ENCODE measurements at regions not wholly inside any gene's neighbourhood (a gene's known extent, or its start where the extent isn't known, plus 50 kb on each side); places are given as distances from the start of the nearest gene placed in this dataset.

DNA sequence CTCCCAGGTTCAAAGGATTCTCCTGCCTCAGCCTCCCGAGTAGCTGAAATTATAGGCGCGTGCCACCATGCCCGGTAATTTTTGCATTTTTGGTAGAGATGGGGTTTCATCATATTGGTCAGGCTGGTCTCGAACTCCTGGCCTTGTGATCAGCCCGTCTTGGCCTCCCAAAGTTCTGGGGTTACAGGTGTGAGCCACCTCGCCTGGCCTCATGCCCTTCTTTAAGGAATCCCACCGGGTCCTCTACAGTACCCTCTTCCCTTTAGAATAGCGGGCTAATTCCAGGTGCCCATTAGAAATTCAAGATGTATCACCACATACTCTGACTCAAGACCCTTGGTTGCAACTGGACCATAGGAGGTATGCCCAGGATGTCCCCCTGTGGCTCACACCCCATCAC lies 74.2 kb upstream of the ZNF536 start:
- no peak for DNase-seq (ENCODE audit: low spot score in 2 of 2)
- TF ChIP-seq POLR2A (IDR thresholded peaks at IDR 0.05), result no peak
- H3K4me3 ChIP-seq (ENCODE audit: low read depth, poor library complexity, severe bottlenecking), result no peak overlapping the region
- WGBS, 2 donors, result 92 to 94% methylated on average over 9 of the region's 9 CpGs
- intact Hi-C loops (cut with DNase I; ENCODE audit: low total_unique reads), result no loop called here

DNA sequence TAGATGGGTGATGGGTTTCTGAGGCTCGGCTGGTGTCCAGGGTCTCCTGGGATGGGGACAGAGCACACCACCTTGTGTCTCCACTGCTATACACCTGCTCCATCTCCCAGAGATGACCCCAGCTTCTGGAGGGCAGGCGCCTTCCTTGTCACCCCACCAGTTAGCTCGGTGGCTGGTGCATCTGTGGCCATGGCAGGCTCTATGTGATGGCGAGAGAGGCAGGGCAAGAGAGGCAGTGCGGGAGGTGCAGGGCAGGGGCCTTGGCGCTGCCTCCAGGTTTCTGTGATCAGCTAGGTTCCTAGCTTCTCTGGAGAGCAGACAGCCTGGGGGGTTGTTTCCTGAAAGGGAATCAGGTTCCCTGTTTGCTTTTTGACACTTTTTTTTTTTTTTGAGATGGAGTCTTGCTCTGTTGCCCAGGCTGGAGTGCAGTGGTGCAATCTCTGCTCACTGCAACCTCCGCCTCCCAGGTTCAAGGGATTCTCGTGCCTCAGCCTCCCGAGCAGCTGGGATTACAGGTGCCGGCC lies 69.0 kb upstream of the ZNF536 start:
- intact Hi-C loops (cut with DNase I; ENCODE audit: low total_unique reads), result no loop called here
- no peak overlapping the region for H3K4me3 ChIP-seq (ENCODE audit: low read depth, poor library complexity, severe bottlenecking)
- TF ChIP-seq, protein P1, sequence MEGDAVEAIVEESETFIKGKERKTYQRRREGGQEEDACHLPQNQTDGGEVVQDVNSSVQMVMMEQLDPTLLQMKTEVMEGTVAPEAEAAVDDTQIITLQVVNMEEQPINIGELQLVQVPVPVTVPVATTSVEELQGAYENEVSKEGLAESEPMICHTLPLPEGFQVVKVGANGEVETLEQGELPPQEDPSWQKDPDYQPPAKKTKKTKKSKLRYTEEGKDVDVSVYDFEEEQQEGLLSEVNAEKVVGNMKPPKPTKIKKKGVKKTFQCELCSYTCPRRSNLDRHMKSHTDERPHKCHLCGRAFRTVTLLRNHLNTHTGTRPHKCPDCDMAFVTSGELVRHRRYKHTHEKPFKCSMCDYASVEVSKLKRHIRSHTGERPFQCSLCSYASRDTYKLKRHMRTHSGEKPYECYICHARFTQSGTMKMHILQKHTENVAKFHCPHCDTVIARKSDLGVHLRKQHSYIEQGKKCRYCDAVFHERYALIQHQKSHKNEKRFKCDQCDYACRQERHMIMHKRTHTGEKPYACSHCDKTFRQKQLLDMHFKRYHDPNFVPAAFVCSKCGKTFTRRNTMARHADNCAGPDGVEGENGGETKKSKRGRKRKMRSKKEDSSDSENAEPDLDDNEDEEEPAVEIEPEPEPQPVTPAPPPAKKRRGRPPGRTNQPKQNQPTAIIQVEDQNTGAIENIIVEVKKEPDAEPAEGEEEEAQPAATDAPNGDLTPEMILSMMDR (IDR thresholded peaks at IDR 0.05), result no peak
- no peak for TF ChIP-seq POLR2A (IDR thresholded peaks at IDR 0.05)
- DNase-seq (ENCODE audit: low spot score in 2 of 2), result no peak
- 85 to 89% methylated on average over 10 of the region's 10 CpGs for WGBS, 2 donors

DNA sequence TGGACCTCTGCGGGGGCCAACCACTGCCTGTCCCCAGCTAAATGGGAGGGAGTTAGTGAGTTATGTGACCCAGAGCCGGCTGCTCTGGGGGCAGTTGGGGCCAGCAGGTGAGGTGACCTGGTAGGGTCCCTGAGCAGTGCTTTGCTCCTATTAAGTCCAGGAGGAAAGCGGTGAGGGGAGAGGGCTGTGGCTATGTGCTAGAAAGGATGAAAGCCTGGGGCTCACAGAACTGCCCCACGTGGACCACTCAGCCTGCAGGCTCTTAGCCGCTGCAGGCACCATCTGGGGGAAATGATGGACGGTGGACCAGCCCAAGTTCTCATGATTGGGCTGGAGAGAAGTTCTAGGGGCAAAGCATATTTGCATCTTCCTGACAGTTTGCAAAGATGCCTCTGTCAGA lies 67.6 kb upstream of the ZNF536 start:
- no peak for TF ChIP-seq POLR2A (IDR thresholded peaks at IDR 0.05)
- TF ChIP-seq, protein P1 (IDR thresholded peaks at IDR 0.05), result no peak
- intact Hi-C loops (cut with DNase I; ENCODE audit: low total_unique reads), result no loop called here
- no peak for DNase-seq (ENCODE audit: low spot score in 2 of 2)
- H3K4me3 ChIP-seq (ENCODE audit: low read depth, poor library complexity, severe bottlenecking), result no peak overlapping the region
- WGBS, 2 donors, result 67 to 77% methylated on average over 6 of the region's 6 CpGs

DNA sequence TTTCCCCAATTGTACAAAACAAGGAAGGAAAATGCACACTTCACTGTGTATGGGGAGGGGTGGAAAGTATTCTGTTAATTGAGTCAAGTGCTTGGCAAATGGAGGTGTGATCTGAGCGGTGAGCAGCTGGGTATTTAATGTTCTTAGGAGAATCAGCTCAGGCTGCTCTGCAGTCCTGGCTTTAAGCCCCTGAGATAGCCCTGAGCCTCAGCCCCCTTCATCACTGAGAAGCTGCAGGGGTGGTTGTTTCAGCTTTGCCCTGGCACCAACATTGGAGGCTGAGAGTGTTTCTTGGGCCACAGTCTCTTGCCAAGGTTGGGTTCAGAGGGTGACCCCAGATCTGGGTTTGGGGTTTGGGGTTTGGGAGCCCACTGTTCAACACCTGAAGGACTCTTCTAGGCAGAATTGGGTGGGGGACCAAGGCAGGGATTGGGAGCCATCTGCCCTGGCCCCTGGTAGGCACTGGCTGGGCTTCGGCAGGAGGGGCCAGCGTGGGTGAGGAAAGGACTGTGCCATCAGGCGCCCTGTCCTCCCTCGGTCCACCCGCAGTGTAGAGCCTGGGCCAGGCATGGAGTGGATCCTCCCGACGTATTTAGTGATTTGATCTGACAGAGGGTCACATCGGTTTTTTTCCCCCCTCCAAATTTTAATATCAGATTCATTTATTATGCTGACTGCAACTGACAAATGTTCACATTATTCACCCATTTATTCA lies 66.7 kb upstream of the ZNF536 start:
- no peak for DNase-seq (ENCODE audit: low spot score in 2 of 2)
- WGBS, 2 donors, result 80 to 89% methylated on average over 9 of the region's 9 CpGs
- intact Hi-C loops (cut with DNase I; ENCODE audit: low total_unique reads), result no loop called here
- TF ChIP-seq, protein P1 (IDR thresholded peaks at IDR 0.05), result no peak
- TF ChIP-seq POLR2A (IDR thresholded peaks at IDR 0.05), result no peak
- H3K4me3 ChIP-seq (ENCODE audit: low read depth, poor library complexity, severe bottlenecking), result no peak overlapping the region

DNA sequence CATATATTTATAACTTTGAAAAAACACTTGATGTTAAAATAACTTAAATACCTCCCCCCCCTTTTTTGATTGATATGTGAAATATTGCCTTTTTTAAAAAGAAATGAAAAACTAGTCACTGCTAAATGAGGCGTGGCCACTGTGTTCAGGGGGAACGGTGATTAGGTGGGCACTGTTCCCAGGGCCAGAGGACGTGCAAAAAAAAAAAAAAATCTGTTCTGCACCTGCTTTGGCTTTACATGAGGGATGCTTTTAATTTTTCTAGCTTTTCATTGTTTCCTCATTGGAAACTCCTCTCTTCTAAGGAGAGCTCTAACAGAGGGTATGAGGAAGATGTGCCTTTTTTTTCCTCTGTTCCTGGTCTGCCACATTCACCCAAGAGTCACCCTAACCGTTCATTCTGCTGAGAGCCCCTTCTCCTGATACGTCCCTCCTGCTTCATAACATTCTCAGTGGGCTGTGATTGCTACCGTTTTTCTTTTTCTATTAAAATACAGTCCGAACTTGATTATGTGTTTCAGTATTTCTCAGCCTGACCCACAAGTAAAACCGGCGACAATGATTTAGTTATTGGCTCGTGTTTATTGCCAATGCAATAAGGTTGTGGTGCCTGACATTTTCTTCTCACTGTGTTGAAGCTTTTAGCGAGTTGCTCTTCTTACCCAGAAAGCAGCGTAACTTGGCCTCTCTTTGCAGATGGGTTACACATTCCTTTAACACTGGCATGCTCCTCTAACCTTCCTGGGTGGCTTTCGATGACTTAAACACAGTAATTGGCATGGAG lies 64.8 kb upstream of the ZNF536 start:
- no peak for DNase-seq (ENCODE audit: low spot score in 2 of 2)
- no peak for TF ChIP-seq POLR2A (IDR thresholded peaks at IDR 0.05)
- TF ChIP-seq, protein P1 (IDR thresholded peaks at IDR 0.05), result no peak
- no peak overlapping the region for H3K4me3 ChIP-seq (ENCODE audit: low read depth, poor library complexity, severe bottlenecking)
- intact Hi-C loops (cut with DNase I; ENCODE audit: low total_unique reads), result no loop called here
- WGBS, 2 donors, result 49 to 61% methylated on average over 13 of the region's 13 CpGs

DNA sequence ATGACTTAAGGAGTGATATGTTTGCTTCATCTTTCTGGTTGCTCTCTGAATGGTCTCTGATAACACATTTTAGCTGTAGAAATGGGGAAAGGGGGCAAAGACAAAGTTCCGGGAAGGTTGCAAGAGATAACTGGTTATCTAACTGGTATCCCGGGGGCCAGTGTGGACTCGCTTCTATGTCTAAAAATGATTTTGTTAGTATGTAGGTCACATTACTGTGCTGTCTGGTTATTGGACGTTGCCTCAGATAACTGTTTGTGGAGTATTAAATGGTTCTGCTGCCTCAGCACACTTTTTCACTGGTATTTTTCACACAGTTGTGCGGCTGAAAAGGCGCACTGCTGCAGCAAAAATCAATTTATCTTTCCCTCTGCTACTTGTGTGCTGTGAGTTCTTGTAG lies 63.0 kb upstream of the ZNF536 start:
- WGBS, 2 donors, result 72 to 77% methylated on average over 6 of the region's 6 CpGs
- H3K4me3 ChIP-seq (ENCODE audit: low read depth, poor library complexity, severe bottlenecking), result no peak overlapping the region
- intact Hi-C loops (cut with DNase I; ENCODE audit: low total_unique reads), result no loop called here
- TF ChIP-seq, protein P1 (IDR thresholded peaks at IDR 0.05), result no peak
- no peak for TF ChIP-seq POLR2A (IDR thresholded peaks at IDR 0.05)
- no peak for DNase-seq (ENCODE audit: low spot score in 2 of 2)

Data from lower leg skin (tissue), 4 donors.